WTC11 (cell line): ENCODE measurements at regions not wholly inside any gene's neighbourhood (a gene's known extent, or its start where the extent isn't known, plus 50 kb on each side); places are given as distances from the start of the nearest gene placed in this dataset.

ENCODE experiments used
- ATAC-seq: fragments of 200-7000 bp; cut with Tn5 transposase; 2 replicates; pipeline ENCODE4 v1.10.0; 2021; ENCODE audit warnings: mild to moderate bottlenecking, moderate library complexity
- CTCF ChIA-PET: fragments of 300-600 bp; sonication (Branson Sonifier 250); formaldehyde crosslinking; loops from one replicate; lab custom pipeline; 2021; ENCODE audit warnings: antibody characterized with exemption; lab: Charles Lee
- POLR2A ChIA-PET: fragments of 350-600 bp; sonication (Branson Sonifier 250); formaldehyde crosslinking; loops from one replicate; lab custom pipeline; 2021; ENCODE audit warnings: antibody characterized with exemption; lab: Charles Lee
- DNase-seq: peaks from one replicate; pipeline ENCODE4 v3.0.0; 2021; ENCODE audit warnings: low spot score
- H3K27ac Mint-ChIP-seq: 2 replicates; pipeline ENCODE4 v1.8.0; 2021; ENCODE audit warnings: mixed read lengths
- H3K27me3 Mint-ChIP-seq: 2 replicates; pipeline ENCODE4 v1.8.0; 2021; ENCODE audit warnings: low read depth, mild to moderate bottlenecking, moderate library complexity, mixed read lengths
- H3K36me3 Mint-ChIP-seq: 2 replicates; pipeline ENCODE4 v1.8.0; 2021; ENCODE audit warnings: mixed read lengths
- H3K4me1 Mint-ChIP-seq: 2 replicates; pipeline ENCODE4 v1.8.0; 2022; ENCODE audit warnings: mixed read lengths
- H3K4me3 Mint-ChIP-seq: 2 replicates; pipeline ENCODE4 v1.8.0; 2021; ENCODE audit warnings: mild to moderate bottlenecking, moderate library complexity, mixed read lengths
- H3K9me3 Mint-ChIP-seq: 2 replicates; pipeline ENCODE4 v1.8.0; 2021; ENCODE audit warnings: mixed read lengths
- CDX4 ChIP-seq: fragments of 250-450 bp; sonication (Bioruptor Pico); IDR thresholded peaks from 2 replicates; pipeline ENCODE4 v1.9.0; 2021; ENCODE audit warnings: moderate library complexity, mild to moderate bottlenecking, inconsistent platforms, borderline replicate concordance
- GRHL2 ChIP-seq: fragments of 250-450 bp; sonication (Bioruptor Pico); IDR thresholded peaks from 2 replicates; pipeline ENCODE4 v1.8.0; 2022; ENCODE audit warnings: mild to moderate bottlenecking, moderate library complexity; ENCODE audit not compliant: insufficient replicate concordance, severe bottlenecking
- HMGXB4 ChIP-seq: sonication (generic); formaldehyde crosslinking; IDR thresholded peaks from 2 replicates; pipeline ENCODE4 v1.8.1; 2023; ENCODE audit warnings: mild to moderate bottlenecking, moderate library complexity, missing genetic modification reagents
- MXD4 ChIP-seq: fragments of 250-450 bp; sonication (Bioruptor Pico); IDR thresholded peaks from 2 replicates; pipeline ENCODE4 v1.8.0; 2021; ENCODE audit warnings: mild to moderate bottlenecking, moderate library complexity, borderline replicate concordance
- NFATC4 ChIP-seq: fragments of 250-450 bp; sonication (Bioruptor Pico); IDR thresholded peaks from 2 replicates; pipeline ENCODE4 v1.9.0; 2021; ENCODE audit warnings: mild to moderate bottlenecking
- NFE2L1 ChIP-seq: sonication (generic); formaldehyde crosslinking; IDR thresholded peaks from 2 replicates; pipeline ENCODE4 v1.8.1; 2023; ENCODE audit warnings: missing genetic modification reagents
- NR3C1 ChIP-seq: sonication (generic); formaldehyde crosslinking; conservative IDR thresholded peaks from 2 replicates; pipeline ENCODE4 v1.8.1; 2023; ENCODE audit warnings: low read depth, mild to moderate bottlenecking, missing genetic modification reagents
- RELA ChIP-seq: sonication (generic); formaldehyde crosslinking; IDR thresholded peaks from 2 replicates; pipeline ENCODE4 v1.8.1; 2022; ENCODE audit warnings: missing genetic modification reagents, mild to moderate bottlenecking, borderline replicate concordance
- SMAD4 ChIP-seq: sonication (generic); formaldehyde crosslinking; IDR thresholded peaks from 2 replicates; pipeline ENCODE4 v1.8.0; 2022; ENCODE audit warnings: mild to moderate bottlenecking, missing genetic modification reagents
- SP1 ChIP-seq: sonication (generic); formaldehyde crosslinking; conservative IDR thresholded peaks from 2 replicates; pipeline ENCODE4 v1.8.1; 2022; ENCODE audit warnings: missing genetic modification reagents
- STAT6 ChIP-seq: sonication (generic); formaldehyde crosslinking; conservative IDR thresholded peaks from 2 replicates; pipeline ENCODE4 v1.8.1; 2023; ENCODE audit warnings: mild to moderate bottlenecking, low read depth, missing genetic modification reagents, moderate library complexity
- ZBTB43 ChIP-seq: sonication (generic); formaldehyde crosslinking; IDR thresholded peaks from 2 replicates; pipeline ENCODE4 v1.8.1; 2023; ENCODE audit warnings: mild to moderate bottlenecking, missing genetic modification reagents
- ZNF219 ChIP-seq: sonication (generic); formaldehyde crosslinking; IDR thresholded peaks from 2 replicates; pipeline ENCODE4 v1.8.0; 2023; ENCODE audit warnings: missing genetic modification reagents, mild to moderate bottlenecking, borderline replicate concordance
- ZNF396 ChIP-seq: fragments of 250-450 bp; sonication (Bioruptor Pico); IDR thresholded peaks from 2 replicates; pipeline ENCODE4 v1.8.0; 2021; ENCODE audit warnings: mild to moderate bottlenecking, moderate library complexity, borderline replicate concordance
- TF ChIP-seq, protein P1 (sequence below): sonication (generic); formaldehyde crosslinking; IDR thresholded peaks from 2 replicates; pipeline ENCODE4 v1.8.0; 2022; ENCODE audit warnings: mild to moderate bottlenecking, missing genetic modification reagents
- TF ChIP-seq, protein P2 (sequence below): sonication (generic); formaldehyde crosslinking; IDR thresholded peaks from 2 replicates; pipeline ENCODE4 v1.8.0; 2023; ENCODE audit warnings: missing genetic modification reagents
- TF ChIP-seq, protein P3 (sequence below): sonication (generic); formaldehyde crosslinking; IDR thresholded peaks from 2 replicates; pipeline ENCODE4 v1.8.1; 2022; ENCODE audit warnings: mild to moderate bottlenecking, missing genetic modification reagents, moderate library complexity, borderline replicate concordance
- TF ChIP-seq, protein P4 (sequence below): sonication (generic); formaldehyde crosslinking; IDR thresholded peaks from 2 replicates; pipeline ENCODE4 v1.8.0; 2023; ENCODE audit warnings: mild to moderate bottlenecking, missing genetic modification reagents

DNA sequence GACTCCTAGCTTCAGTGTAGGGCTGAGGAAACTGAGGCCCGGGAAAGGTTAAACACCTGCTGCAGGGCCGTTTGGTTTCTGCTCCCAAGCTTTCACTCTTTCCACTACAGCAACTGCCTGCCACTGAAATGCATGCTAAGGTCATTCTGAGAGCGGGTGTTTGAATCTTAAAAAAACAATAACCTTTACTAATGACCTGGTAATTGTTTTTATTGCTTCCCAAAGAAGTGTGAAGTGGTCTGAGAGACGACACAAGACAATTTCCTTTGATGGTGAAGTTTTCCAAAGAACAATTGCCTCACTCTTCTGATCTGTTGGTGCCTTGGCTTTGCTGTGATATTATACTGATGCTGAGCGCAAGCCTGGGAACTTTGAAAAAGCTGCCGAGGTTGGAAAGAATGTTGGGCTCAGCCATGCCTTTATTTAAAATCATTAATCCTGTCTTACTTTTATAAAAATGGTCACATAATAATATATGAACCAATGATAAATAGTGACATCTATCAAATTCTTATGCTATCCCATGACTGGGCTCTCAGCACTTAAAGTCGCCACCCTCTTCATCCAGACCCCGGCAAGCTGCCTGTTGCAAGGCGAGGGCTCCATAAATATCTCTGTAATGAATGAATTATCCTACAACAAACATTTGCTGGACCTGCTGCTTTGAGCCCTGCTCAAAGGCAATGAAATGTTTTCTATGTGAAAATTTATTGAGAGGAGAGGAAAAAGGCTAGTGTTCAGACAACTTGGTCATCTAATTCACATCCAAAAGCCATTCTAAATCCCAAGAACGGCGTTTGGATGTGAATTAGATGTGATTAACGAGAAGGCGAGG is 67.8 kb upstream of the SOD3 start:
- Mint-ChIP-seq H3K36me3 (no peaks in the 10 kb centered on the region), H3K9me3 (no peaks in the 10 kb centered on the region), H3K27me3 (no peaks in the 10 kb centered on the region; the same call in 1 of the 2 replicates), H3K4me1 (peaks cover 6% of the 10 kb centered on the region; the same call in 1 of the 2 replicates), H3K27ac (no peak overlapping the region), H3K4me3 (no peak overlapping the region)
- POLR2A ChIA-PET, result no interaction called here
- ATAC-seq (no peak), DNase-seq (no peak)
- CTCF ChIA-PET, result interaction anchor here (0.6 kb wide), 1 partner anchor 420 kb away, joined by 6 read pairs; no protein-coding TSS in a partner anchor
- TF ChIP-seq, protein P1, sequence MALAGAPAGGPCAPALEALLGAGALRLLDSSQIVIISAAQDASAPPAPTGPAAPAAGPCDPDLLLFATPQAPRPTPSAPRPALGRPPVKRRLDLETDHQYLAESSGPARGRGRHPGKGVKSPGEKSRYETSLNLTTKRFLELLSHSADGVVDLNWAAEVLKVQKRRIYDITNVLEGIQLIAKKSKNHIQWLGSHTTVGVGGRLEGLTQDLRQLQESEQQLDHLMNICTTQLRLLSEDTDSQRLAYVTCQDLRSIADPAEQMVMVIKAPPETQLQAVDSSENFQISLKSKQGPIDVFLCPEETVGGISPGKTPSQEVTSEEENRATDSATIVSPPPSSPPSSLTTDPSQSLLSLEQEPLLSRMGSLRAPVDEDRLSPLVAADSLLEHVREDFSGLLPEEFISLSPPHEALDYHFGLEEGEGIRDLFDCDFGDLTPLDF, result no peak
- no peak for TF ChIP-seq CDX4
- TF ChIP-seq MXD4 (CRISPR knock-in tag), result no peak
- no peak for TF ChIP-seq NFATC4 (CRISPR knock-in tag)
- TF ChIP-seq, protein P2, sequence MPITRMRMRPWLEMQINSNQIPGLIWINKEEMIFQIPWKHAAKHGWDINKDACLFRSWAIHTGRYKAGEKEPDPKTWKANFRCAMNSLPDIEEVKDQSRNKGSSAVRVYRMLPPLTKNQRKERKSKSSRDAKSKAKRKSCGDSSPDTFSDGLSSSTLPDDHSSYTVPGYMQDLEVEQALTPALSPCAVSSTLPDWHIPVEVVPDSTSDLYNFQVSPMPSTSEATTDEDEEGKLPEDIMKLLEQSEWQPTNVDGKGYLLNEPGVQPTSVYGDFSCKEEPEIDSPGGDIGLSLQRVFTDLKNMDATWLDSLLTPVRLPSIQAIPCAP (CRISPR knock-in tag), result no peak
- no peak for TF ChIP-seq GRHL2 (CRISPR knock-in tag)

DNA sequence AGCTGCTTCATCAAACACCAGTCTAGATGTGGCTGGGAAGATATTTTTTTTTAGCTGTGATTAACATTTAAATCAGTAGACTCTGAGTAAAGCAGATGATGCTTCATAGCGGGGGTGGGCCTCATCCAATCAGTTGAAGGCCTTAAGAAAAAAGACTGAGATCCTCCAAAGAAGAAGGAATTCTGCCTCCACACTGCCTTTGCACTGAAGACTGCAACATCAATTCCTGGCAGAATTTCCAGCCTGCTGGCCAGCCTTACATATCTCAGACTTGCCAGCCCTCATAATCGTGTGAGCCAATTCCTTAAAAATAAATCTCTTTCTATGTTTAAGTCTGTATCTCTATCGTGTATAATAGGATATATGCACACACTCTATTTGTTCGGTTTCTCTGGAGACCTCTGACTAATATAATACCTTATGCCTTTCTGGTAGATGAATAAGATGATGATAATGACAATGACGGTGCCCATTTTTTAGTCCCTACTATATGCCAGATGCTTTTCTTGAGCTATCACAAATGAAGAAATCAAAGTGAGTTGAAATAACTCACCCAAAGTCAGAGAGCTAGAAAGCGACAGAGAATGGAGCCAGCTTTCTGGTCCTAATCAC is 66.1 kb upstream of the SOD3 start:
- no peaks in the 10 kb centered on the region for H3K9me3 Mint-ChIP-seq
- TF ChIP-seq ZBTB43, result no peak
- TF ChIP-seq STAT6, result no peak
- TF ChIP-seq RELA (CRISPR knock-in tag), result no peak
- no peak for TF ChIP-seq SP1 (CRISPR knock-in tag)
- no peak for TF ChIP-seq NR3C1 (CRISPR knock-in tag)
- TF ChIP-seq ZNF219, result no peak
- no peak for TF ChIP-seq SMAD4
- no peak for TF ChIP-seq ZNF396 (CRISPR knock-in tag)
- no peak for TF ChIP-seq HMGXB4 (CRISPR knock-in tag)
- no peak for TF ChIP-seq NFE2L1 (CRISPR knock-in tag)
- TF ChIP-seq, protein P3, sequence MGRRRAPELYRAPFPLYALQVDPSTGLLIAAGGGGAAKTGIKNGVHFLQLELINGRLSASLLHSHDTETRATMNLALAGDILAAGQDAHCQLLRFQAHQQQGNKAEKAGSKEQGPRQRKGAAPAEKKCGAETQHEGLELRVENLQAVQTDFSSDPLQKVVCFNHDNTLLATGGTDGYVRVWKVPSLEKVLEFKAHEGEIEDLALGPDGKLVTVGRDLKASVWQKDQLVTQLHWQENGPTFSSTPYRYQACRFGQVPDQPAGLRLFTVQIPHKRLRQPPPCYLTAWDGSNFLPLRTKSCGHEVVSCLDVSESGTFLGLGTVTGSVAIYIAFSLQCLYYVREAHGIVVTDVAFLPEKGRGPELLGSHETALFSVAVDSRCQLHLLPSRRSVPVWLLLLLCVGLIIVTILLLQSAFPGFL, result no peak
- TF ChIP-seq, protein P4, sequence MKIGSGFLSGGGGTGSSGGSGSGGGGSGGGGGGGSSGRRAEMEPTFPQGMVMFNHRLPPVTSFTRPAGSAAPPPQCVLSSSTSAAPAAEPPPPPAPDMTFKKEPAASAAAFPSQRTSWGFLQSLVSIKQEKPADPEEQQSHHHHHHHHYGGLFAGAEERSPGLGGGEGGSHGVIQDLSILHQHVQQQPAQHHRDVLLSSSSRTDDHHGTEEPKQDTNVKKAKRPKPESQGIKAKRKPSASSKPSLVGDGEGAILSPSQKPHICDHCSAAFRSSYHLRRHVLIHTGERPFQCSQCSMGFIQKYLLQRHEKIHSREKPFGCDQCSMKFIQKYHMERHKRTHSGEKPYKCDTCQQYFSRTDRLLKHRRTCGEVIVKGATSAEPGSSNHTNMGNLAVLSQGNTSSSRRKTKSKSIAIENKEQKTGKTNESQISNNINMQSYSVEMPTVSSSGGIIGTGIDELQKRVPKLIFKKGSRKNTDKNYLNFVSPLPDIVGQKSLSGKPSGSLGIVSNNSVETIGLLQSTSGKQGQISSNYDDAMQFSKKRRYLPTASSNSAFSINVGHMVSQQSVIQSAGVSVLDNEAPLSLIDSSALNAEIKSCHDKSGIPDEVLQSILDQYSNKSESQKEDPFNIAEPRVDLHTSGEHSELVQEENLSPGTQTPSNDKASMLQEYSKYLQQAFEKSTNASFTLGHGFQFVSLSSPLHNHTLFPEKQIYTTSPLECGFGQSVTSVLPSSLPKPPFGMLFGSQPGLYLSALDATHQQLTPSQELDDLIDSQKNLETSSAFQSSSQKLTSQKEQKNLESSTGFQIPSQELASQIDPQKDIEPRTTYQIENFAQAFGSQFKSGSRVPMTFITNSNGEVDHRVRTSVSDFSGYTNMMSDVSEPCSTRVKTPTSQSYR (CRISPR knock-in tag), result no peak

More for the DNA sequence above, 66.1 kb upstream of the SOD3 start:
- CTCF ChIA-PET, result interaction anchor here (1.0 to 1.1 kb wide), 2 partner anchors 259 to 317 kb away, joined by 3 read pairs; no protein-coding TSS in a partner anchor
- POLR2A ChIA-PET, result no interaction called here
- no peak for DNase-seq
- Mint-ChIP-seq H3K36me3 (no peaks in the 10 kb centered on the region), H3K4me3 (no peak overlapping the region), H3K27me3 (no peaks in the 10 kb centered on the region; the same call in 1 of the 2 replicates), H3K27ac (no peak overlapping the region), H3K4me1 (peaks cover 3% of the 10 kb centered on the region; the same call in 1 of the 2 replicates)
- ATAC-seq, result no peak
